ENCODE measurements at regions not wholly inside any gene's neighbourhood (a gene's known extent, or its start where the extent isn't known, plus 50 kb on each side); places are given as distances from the start of the nearest gene placed in this dataset.
"Not testable (repeated sequence)": the region's sequence is repeated elsewhere in the genome, so short reads cannot be mapped to it uniquely, and the experiment has no call there.

GRCh38 chr9:24698881-24699518 is 153.3 kb upstream of the IZUMO3 start:
- no peak for DNase-seq (ENCODE audit: low read depth)
- TF ChIP-seq, protein P1, sequence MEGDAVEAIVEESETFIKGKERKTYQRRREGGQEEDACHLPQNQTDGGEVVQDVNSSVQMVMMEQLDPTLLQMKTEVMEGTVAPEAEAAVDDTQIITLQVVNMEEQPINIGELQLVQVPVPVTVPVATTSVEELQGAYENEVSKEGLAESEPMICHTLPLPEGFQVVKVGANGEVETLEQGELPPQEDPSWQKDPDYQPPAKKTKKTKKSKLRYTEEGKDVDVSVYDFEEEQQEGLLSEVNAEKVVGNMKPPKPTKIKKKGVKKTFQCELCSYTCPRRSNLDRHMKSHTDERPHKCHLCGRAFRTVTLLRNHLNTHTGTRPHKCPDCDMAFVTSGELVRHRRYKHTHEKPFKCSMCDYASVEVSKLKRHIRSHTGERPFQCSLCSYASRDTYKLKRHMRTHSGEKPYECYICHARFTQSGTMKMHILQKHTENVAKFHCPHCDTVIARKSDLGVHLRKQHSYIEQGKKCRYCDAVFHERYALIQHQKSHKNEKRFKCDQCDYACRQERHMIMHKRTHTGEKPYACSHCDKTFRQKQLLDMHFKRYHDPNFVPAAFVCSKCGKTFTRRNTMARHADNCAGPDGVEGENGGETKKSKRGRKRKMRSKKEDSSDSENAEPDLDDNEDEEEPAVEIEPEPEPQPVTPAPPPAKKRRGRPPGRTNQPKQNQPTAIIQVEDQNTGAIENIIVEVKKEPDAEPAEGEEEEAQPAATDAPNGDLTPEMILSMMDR (IDR thresholded peaks at IDR 0.05; ENCODE audit: insufficient read depth, low read length, severe bottlenecking): no peak

GRCh38 chr9:24672336-24672735 is 126.6 kb upstream of the IZUMO3 start:
- Histone ChIP-seq H3K36me3 (ENCODE audit: control insufficient read depth, insufficient read depth, low read length) (no peaks in the 10 kb centered on the region), H3K4me3 (ENCODE audit: low read depth, low read length) (no peak overlapping the region), H3K27me3 (ENCODE audit: control insufficient read depth, insufficient read depth, low read length) (no peaks in the 10 kb centered on the region)
- TF ChIP-seq, protein P1 (IDR thresholded peaks at IDR 0.05; ENCODE audit: insufficient read depth, low read length, severe bottlenecking): no peak
- DNase-seq (ENCODE audit: low read depth) (peak; percentile 0), FAIRE-seq (no peak)

More at GRCh38 chr9:24698881-24699518, 153.3 kb upstream of the IZUMO3 start:
- Histone ChIP-seq H3K36me3 (ENCODE audit: control insufficient read depth, insufficient read depth, low read length) (no peaks in the 10 kb centered on the region), H3K4me3 (ENCODE audit: low read depth, low read length) (no peak overlapping the region), H3K27me3 (ENCODE audit: control insufficient read depth, insufficient read depth, low read length) (no peaks in the 10 kb centered on the region)
- FAIRE-seq: no peak

DNA sequence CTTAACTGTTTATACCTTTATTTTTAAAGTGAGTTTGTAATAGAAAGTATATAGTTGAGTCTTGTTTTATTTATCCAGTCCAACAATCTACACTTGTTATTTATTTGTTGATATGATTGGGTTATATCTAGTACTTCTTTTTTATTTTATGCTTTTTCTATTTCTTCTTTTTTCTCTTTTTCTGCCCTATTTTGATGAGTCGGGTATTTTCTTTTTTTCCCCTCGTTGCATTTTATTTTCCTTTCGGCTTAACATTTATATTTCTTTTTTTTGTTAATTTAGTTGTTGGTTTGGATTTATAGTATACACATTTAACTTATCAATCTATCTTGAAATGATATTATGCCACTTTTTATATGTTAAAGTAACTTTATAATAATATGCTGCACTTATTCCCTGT is 111.7 kb upstream of the IZUMO3 start:
- DNase-seq (ENCODE audit: low read depth) (no peak), FAIRE-seq (no peak)
- H3K36me3 ChIP-seq (ENCODE audit: control insufficient read depth, insufficient read depth, low read length): no peaks in the 10 kb centered on the region
- TF ChIP-seq, protein P1 (IDR thresholded peaks at IDR 0.05; ENCODE audit: insufficient read depth, low read length, severe bottlenecking): no peak
- H3K27me3 ChIP-seq (ENCODE audit: control insufficient read depth, insufficient read depth, low read length): no peaks in the 10 kb centered on the region
- H3K4me3 ChIP-seq (ENCODE audit: low read depth, low read length): no peak overlapping the region

GRCh38 chr9:24652181-24652580 is 106.5 kb upstream of the IZUMO3 start:
- no peak for DNase-seq (ENCODE audit: low read depth)
- H3K4me3 ChIP-seq (ENCODE audit: low read depth, low read length): no peak overlapping the region
- TF ChIP-seq, protein P1 (IDR thresholded peaks at IDR 0.05; ENCODE audit: insufficient read depth, low read length, severe bottlenecking): no peak
- peak; percentile 68 for FAIRE-seq
- no peaks in the 10 kb centered on the region for H3K27me3 ChIP-seq (ENCODE audit: control insufficient read depth, insufficient read depth, low read length)
- H3K36me3 ChIP-seq (ENCODE audit: control insufficient read depth, insufficient read depth, low read length): no peaks in the 10 kb centered on the region

DNA sequence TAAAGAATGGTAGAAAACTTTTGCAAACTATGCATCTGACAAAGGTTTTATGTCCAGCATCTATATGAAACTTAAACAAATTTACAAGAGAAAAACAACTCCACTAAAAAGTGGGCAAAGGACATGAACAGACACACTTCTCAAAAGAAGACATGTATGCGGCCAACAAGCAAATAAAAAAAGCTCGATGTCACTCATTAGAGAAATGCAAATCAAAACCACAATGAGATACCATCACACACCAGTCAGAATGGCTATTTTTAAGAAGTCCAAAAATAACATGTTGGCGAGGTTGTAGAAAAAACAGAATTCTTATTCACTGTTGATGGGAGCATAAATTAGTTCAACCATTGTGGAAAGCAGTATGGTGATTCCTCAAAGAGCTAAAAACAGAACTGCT is 83.1 kb upstream of the IZUMO3 start:
- not testable (repeated sequence) for H3K36me3 ChIP-seq (ENCODE audit: control insufficient read depth, insufficient read depth, low read length); DNase-seq (ENCODE audit: low read depth); H3K27me3 ChIP-seq (ENCODE audit: control insufficient read depth, insufficient read depth, low read length); FAIRE-seq; H3K4me3 ChIP-seq (ENCODE audit: low read depth, low read length)

- no peak overlapping the region for H3K4me3 ChIP-seq (ENCODE audit: low read depth, low read length)
- no peak for FAIRE-seq
- no peaks in the 10 kb centered on the region for H3K36me3 ChIP-seq (ENCODE audit: control insufficient read depth, insufficient read depth, low read length)
- no peaks in the 10 kb centered on the region for H3K27me3 ChIP-seq (ENCODE audit: control insufficient read depth, insufficient read depth, low read length)
- TF ChIP-seq, protein P1 (IDR thresholded peaks at IDR 0.05; ENCODE audit: insufficient read depth, low read length, severe bottlenecking): no peak
- DNase-seq (ENCODE audit: low read depth): no peak
Observed at GRCh38 chr9:24625097-24625496, 79.4 kb upstream of the IZUMO3 start.

Data from bronchial epithelial cell (primary cell).